HG03025 (cell line): ENCODE measurements at regions not wholly inside any gene's neighbourhood (a gene's known extent, or its start where the extent isn't known, plus 50 kb on each side); places are given as distances from the start of the nearest gene placed in this dataset.

Experiments
- ATAC-seq: cut with Tn5 transposase; IDR thresholded peaks from one replicate; pipeline ENCODE4 v1.9.1; 2021; ENCODE audit warnings: mild to moderate bottlenecking, moderate library complexity; ENCODE audit not compliant: unreplicated experiment, low FRiP score

- no peak for ATAC-seq
Observed at GRCh38 chr9:118963674-118964073, 405.6 kb downstream of the BRINP1 start.

GRCh38 chr9:118967901-118968300 is 401.3 kb downstream of the BRINP1 start:
- ATAC-seq = no peak

- ATAC-seq = no peak
Observed at GRCh38 chr9:118975736-118976135, 393.5 kb downstream of the BRINP1 start.

- ATAC-seq = no peak
Observed at GRCh38 chr9:118976160-118976559, 393.1 kb downstream of the BRINP1 start.

- no peak for ATAC-seq
Observed at GRCh38 chr9:118984607-118985006, 384.6 kb downstream of the BRINP1 start.

GRCh38 chr9:118985851-118986250 is 383.4 kb downstream of the BRINP1 start:
- ATAC-seq = no peak

GRCh38 chr9:118987167-118987566 is 382.1 kb downstream of the BRINP1 start:
- ATAC-seq = no peak

- no peak for ATAC-seq
Observed at GRCh38 chr9:118990949-118991348, 378.3 kb downstream of the BRINP1 start.

GRCh38 chr9:118991366-118992285 is 377.6 kb downstream of the BRINP1 start:
- no peak for ATAC-seq

GRCh38 chr9:118992813-118993794 is 376.1 kb downstream of the BRINP1 start:
- ATAC-seq = no peak

- ATAC-seq = no peak
Observed at GRCh38 chr9:118993965-118994364, 375.3 kb downstream of the BRINP1 start.

- no peak for ATAC-seq
Observed at GRCh38 chr9:119002491-119002890, 366.7 kb downstream of the BRINP1 start.

- no peak for ATAC-seq
Observed at GRCh38 chr9:119003201-119003611, 366.0 kb downstream of the BRINP1 start.

- no peak for ATAC-seq
Observed at GRCh38 chr9:119003882-119004617, 365.2 kb downstream of the BRINP1 start.

GRCh38 chr9:119004618-119004990 is 364.6 kb downstream of the BRINP1 start:
- ATAC-seq = no peak

GRCh38 chr9:119005162-119005561 is 364.1 kb downstream of the BRINP1 start:
- no peak for ATAC-seq

- no peak for ATAC-seq
Observed at GRCh38 chr9:119009249-119009648, 360.0 kb downstream of the BRINP1 start.

- ATAC-seq = no peak
Observed at GRCh38 chr9:119020284-119020683, 349.0 kb downstream of the BRINP1 start.

GRCh38 chr9:119020730-119021333 is 348.4 kb downstream of the BRINP1 start:
- ATAC-seq = no peak

- ATAC-seq = no peak
Observed at GRCh38 chr9:119026120-119026519, 343.1 kb downstream of the BRINP1 start.
